ENCODE measurements at regions not wholly inside any gene's neighbourhood (a gene's known extent, or its start where the extent isn't known, plus 50 kb on each side); places are given as distances from the start of the nearest gene placed in this dataset.

DNA sequence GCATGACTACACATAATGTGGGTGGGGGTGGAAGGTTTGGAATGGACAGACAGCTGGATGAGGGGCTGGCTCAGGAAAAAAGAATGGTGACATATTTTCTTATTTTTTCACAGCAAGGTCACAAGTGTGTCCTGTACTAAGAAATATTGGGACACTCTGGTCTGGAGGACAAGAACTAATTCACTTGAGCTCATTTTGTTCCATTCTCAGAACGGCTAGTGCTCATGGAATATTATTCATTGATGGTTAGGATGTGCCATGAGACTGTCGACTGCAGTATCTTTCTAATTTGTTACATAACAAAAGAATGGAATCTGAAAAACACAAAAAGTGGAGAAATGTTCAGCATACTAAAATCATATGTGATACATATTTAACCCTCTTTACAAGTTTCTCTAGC, 149.5 kb downstream of the BMP4 start:
- no peak for TF ChIP-seq POLR2A (IDR thresholded peaks at IDR 0.05)
- TF ChIP-seq, protein P1, sequence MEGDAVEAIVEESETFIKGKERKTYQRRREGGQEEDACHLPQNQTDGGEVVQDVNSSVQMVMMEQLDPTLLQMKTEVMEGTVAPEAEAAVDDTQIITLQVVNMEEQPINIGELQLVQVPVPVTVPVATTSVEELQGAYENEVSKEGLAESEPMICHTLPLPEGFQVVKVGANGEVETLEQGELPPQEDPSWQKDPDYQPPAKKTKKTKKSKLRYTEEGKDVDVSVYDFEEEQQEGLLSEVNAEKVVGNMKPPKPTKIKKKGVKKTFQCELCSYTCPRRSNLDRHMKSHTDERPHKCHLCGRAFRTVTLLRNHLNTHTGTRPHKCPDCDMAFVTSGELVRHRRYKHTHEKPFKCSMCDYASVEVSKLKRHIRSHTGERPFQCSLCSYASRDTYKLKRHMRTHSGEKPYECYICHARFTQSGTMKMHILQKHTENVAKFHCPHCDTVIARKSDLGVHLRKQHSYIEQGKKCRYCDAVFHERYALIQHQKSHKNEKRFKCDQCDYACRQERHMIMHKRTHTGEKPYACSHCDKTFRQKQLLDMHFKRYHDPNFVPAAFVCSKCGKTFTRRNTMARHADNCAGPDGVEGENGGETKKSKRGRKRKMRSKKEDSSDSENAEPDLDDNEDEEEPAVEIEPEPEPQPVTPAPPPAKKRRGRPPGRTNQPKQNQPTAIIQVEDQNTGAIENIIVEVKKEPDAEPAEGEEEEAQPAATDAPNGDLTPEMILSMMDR (IDR thresholded peaks at IDR 0.05): no peak

Measured in testis (tissue), 2 donors.